ENCODE measurements at regions not wholly inside any gene's neighbourhood (a gene's known extent, or its start where the extent isn't known, plus 50 kb on each side); places are given as distances from the start of the nearest gene placed in this dataset.
"Not testable (repeated sequence)": the region's sequence is repeated elsewhere in the genome, so short reads cannot be mapped to it uniquely, and the experiment has no call there.

DNA sequence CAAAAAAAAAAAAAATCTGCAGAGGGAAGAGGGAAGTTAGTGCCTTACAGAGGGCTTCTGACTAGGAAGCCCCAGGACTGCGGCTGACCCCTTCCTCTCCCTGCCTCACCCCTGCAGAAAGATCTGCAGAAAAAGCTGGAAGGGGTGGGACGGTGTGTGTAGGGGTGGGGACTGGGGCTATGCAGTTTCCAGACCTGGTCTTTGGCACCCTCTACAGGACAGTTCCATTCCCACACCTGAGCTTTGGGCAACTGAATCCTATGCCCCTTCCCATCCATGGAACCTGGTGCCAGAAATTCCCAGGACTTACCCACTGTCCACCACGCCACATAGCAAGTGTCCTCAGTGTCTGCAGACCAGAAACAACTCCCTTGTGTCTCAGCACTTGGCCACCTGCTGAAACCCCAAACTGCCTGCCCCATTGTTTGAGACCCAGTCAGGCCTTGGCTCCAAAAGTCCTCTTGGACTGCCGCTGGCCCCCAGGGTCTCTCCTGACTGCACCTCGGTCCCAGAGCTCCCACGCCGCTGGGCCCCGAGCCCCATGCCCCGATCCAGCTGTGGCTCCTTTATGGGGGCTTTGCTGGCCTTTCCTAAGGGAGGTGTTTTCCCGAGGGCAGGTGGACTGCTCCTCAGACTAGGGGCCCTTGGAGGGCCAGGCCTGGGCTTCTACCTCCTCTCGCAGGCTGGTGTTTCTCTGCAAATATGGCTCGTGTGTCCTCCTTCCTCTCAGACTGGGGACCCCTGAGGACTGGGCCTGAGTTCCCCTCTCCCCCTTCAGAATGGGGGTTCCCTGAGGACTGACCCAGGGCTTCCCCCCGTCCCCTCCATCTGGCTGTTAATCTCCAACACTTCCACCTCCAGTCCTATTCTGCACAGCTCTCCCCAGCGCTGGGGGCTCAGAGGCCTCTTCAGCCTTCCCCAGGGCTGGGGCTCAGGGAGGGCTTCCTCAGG is 284.9 kb upstream of the TEKT4 start:
- TF ChIP-seq, protein P1, sequence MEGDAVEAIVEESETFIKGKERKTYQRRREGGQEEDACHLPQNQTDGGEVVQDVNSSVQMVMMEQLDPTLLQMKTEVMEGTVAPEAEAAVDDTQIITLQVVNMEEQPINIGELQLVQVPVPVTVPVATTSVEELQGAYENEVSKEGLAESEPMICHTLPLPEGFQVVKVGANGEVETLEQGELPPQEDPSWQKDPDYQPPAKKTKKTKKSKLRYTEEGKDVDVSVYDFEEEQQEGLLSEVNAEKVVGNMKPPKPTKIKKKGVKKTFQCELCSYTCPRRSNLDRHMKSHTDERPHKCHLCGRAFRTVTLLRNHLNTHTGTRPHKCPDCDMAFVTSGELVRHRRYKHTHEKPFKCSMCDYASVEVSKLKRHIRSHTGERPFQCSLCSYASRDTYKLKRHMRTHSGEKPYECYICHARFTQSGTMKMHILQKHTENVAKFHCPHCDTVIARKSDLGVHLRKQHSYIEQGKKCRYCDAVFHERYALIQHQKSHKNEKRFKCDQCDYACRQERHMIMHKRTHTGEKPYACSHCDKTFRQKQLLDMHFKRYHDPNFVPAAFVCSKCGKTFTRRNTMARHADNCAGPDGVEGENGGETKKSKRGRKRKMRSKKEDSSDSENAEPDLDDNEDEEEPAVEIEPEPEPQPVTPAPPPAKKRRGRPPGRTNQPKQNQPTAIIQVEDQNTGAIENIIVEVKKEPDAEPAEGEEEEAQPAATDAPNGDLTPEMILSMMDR (conservative IDR thresholded peaks at IDR 0.05; ENCODE audit: low read length): peak; percentile 60
- TF ChIP-seq EZH2phosphoT487 (IDR thresholded peaks at IDR 0.05; ENCODE audit: borderline replicate concordance, low read depth, low read length): not testable (repeated sequence)
